T-helper 1 cell treated with Interleukin-12 subunit alpha and Interleukin-12 subunit beta and Interleukin-4 antibody, amounts not matched to agents 30 ng/mL and 1 ng/mL, for 36 hours (primary cell): ENCODE measurements at regions not wholly inside any gene's neighbourhood (a gene's known extent, or its start where the extent isn't known, plus 50 kb on each side); places are given as distances from the start of the nearest gene placed in this dataset.

Source experiments
- intact Hi-C: fragments of 100-400 bp; cut with micrococcal nuclease; formaldehyde crosslinking; loops from one replicate; pipeline ENCODE4 v1.15.1; 2024

DNA sequence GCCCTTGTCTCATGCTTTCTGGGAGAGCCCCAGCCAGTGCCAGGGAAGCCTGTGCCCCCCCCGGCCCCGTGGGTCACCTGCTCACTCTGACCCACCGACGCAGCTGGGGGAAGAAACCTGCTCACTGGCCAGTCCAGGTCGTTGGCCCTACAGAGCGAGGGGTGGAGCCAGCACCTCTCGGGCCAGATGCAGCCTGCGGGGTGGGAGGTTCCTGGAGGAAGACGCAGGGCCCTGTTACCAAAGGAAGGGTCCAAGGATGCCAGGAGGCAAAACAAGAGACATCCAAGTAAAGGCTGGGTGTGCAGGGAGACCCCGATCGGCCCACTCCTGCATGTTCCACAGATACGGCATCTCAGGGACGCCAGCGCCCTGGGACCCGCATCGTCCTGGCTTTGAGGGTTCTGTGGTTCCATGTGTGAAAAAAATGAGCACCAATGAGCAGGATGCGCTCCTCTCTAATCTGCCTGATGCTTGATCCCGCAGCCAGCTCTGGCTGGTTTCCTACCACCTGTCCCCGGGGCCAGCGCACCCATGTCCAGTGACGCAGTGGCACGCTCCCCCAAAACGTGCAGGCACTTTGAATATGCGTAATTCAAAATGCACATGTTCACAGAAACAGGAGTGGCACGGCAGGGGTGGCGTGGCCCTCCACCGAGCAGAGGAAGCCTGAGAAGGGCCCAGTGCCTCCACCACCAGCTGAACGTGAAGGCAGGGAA, 66.0 kb upstream of the GALNT9 start:
- intact Hi-C loops: no loop called here

DNA sequence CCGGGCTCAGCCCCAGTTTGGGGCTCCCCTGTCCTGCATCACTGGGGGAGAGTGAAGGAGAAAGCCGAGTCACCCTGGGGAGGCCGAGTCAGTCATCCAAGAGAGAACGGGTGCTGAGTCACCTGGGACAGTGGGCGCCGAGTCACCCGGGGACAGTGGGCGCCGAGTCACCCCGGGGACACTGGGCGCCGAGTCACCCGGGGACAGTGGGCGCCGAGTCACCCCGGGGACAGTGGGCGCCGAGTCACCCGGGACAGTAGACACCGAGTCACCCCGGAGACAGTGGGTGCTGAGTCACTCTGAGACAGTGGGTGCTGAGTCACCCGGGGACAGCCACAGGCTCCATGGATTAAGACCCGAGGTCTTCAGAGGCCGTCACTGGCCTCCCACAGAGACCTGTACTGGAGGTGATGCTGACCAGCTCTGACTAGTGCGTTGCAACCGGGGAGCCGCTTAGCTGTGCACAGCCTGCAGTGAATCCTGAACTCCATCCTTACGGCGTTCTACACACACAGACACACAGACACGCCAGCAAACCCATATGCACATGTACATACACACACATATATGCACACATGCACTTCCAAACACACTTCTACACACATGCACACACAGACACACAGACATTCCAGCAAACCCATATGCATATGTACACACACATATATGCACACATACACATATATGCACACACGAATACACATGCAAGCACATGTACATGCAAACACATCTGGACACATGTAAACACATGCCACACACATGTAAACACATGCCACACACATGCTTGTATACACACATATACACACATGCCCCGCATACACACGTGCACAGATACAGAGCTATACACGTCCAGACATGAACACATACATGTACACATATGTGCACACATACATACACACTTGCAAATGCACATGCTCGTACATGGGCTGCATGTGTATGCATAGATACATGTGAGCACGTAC, 64.9 kb upstream of the GALNT9 start:
- intact Hi-C loops: no loop called here

DNA sequence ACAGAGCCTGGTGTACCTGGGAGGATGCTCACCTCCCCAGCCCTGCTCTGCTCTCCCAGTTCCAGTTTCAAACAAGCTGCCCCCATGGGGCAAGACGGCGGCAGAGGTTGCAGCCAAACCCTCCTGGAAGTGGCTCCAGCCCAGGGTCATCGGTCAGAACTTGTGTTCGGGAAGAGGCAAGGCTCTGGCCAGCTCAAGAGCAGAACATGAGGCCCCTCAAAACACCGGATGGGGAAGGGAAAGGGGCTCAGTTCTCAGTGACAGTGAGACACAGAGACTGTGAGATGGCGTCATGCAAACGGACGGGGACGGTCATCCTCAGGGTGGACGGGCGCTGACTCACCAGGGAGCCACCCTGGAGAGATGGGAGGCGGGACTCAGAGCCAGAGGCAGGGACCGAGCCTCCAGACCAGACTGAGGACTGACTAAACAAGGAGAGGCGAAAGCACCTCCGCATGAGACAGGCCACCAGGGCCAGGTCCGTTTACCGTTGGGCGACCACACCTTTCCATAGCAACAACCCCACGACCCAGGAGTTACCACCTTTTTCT, 63.9 kb upstream of the GALNT9 start:
- intact Hi-C loops: no loop called here

DNA sequence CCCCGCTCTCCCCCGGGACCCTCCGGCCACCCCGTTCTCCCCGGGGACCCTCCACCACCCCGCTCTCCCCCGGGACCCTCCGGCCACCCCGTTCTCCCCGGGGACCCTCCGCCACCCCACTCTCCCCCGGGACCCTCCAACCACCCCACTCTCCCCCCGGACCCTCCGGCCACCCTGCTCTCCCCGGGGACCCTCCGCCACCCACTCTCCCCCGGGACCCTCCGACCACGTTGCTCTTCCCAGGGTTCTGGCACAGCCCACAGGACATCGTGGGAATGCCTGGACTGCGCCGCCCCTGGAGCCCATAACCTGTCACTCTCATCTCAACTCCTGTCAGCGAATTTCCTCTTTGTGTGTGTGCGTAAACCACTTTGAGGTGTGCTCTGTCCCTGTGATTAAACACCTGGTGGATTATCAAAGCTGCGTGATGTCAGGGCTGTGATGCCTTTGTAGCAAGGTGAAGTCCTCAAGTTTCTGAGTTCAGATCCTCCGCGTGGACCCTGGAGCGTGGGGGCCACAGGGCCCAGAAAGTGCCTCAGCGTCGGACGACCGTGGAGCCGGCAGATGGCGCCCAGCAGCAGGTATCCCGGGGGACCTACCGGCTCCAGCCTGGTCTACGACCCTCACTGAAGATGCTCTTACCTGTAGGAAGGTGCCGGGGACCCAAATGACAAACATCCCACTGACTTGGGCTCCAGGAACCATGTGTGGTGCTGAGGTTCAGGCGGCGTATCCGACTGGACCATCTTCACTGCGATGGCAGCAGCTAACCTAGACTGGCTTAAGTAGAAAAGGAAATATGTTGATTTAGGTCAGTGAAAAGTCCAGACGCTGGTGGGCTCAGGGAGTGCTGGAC, 63.2 kb upstream of the GALNT9 start:
- intact Hi-C loops: no loop called here

DNA sequence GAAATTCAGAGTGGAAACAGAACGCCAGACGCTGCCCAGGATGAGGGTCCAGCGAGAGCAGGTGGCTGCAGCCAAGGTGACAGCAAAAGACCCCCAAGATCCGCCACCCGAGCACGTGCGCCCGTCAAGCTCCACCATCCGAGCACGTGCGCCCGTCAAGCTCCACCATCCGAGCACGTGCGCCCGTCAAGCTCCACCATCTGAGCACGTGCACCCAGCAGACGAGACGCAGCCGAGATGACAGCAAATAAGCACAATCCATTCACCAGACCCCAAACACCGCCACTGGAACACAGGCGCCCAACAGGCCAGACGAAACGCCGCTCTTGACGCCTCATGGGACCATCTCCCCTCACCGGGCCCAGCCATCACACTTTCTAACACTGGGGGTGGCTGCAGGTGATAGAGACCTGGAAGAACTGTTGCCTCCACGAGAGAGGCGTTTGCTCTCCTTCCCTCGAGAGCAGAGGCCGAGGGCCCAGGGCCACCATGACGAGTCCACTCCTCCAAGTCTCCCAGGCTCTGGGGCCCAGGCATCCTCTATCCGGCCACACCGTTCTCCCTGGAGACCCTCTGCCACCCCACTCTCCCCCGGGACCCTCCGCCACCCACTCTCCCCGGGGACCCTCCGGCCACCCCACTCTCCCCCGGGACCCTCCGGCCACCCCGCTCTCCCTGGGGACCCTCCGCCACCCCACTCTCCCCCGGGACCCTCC, 62.1 kb upstream of the GALNT9 start:
- intact Hi-C loops: no loop called here

DNA sequence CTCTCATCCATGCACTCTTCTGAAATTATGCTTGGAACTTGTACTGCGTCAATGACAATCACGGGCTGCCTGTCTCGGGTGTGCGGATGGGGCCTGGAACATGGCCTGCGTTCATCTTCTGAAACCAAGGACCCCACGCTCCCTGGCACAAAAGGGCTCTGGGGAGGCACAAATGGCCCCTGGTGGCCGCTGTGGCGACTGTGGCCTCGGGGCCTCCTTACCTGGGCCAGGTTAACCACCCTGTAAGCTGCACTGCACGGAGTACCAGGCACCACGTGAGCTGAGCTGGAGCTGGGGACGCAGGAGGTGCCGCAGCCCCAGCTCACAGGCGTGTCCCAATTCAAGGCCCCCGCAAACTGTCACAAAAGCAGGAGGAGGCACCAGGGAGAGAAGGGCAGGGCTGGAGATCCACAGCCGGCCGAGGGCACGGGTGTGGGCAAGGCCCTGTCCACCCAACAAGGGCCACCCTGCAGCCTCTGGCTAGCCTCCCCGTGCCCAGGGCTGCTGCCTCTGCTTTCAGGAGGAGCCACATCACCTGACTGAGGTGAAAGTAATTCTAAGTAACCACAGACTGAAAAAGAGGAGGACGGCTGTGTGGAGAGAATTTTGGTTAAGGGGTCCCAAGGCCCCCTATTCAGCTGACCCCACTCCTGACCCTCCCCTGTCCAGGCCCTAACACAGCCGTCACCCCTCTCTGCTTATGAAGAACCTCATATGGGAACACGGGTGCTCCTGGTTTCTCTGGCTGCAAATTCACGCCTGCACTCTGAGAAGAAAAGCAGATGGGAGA, 61.1 kb upstream of the GALNT9 start:
- intact Hi-C loops: no loop called here

DNA sequence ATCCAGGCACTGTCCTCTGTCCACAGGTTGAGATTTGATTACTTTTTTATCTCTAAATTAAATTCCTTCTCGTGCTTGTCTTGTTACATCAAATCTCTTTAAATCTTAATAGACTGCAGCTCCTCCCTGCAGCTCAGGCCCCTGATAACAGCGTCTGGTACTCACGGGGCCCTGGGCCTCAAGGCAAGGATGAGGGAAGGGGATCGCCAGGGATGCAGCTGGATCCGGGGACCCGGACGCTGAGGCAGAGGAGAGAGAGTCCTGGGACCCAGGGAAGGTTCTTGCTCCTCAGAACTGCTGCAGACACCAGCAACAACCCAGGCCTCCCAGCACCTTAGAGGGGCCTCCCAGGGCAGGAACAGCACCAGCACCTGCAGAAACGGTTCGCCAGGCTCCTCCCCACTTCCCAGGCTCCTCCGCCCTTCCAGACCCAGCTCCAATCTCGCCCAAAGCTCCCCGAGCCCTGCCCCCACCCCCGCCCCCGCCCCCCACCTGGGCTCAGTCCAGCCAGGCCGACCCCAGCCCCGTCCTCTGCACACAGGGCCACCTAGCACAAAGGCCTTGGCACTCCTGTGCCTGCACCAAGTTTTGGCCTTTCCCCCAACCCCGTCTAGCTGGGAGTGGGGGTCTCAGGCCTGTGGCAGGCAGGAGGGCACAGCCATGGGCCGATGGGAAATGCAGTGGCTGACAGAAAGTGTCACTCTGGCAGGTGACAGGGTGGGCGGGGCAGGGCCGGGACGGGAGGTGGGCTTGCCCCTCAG, 60.3 kb upstream of the GALNT9 start:
- intact Hi-C loops: no loop called here

DNA sequence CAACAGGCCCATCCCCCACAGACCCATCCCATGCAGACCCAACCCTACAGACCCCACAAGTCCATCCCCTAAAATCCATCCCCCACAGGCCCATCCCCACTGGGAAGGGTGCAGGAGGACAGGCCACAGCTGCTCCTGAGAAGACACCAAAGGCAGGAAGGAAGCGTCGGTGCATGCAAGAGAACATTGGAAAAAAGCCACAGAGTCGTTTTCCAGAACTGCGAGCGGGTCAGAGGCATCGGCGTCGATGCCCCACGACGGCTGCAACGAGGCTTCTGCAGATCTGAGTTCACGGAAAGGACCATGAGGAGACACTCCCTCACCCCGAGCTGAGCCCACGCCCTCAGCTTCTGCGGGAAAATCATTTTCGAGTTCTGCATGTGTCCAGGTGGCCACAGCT, 59.6 kb upstream of the GALNT9 start:
- intact Hi-C loops: no loop called here

DNA sequence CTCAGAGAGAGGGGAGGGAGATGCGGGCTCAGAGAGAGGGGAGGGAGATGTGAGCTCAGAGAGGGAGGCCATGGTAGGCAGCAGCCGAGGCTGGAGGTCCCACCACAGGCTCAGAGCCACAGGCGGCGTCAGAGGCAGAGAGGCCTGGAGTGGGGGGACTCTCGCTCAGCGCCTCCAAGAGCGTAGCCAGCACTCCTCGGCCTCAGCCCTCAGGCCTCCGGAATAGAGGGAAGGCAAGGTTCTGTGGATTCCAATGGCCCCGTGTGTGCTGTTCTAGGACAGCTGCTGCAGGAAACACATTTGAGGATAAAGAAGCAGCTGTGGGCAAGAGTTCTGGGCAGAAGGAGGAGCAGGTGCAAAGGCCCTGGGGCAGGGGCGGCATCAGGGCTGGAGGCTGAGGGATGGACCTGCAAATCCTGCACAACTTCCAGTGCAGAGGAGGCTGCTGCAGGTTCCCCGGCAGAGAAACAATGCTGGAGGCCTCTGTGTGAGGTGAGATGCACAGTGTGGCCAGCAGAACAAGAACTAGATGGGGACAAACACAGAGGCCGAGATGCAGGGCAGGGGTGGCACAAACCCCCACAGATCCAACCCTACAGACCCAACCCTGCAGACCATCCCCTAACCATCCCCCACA, 59.1 kb upstream of the GALNT9 start:
- intact Hi-C loops: no loop called here

DNA sequence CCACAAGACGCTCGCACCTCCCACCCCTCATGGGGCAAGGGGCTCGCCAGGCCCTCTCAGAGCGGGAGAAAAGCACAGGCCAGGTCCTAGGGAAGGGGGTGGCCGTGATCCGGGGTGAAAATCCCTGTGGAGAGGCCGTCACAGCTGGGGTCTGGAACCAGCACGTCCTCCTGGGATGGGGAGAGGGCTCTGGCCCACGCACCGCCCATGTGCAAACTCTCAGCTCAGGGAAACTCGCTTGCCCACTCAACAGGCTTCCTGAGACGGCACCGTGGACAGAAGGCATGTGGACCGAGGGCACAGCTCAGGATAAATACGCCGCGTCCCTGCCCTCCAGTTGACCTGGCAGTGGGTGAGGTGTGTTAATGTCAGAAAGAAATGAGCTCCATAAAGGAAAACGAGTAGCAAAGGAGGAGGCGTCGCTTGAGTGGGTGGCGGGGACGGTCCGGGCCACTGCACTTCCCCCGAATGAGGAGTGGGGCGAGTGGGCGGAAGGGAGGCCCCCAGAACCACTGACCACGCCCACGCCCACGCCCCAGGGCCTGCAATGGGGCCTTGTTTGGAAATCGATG, 57.6 kb upstream of the GALNT9 start:
- intact Hi-C loops: no loop called here

DNA sequence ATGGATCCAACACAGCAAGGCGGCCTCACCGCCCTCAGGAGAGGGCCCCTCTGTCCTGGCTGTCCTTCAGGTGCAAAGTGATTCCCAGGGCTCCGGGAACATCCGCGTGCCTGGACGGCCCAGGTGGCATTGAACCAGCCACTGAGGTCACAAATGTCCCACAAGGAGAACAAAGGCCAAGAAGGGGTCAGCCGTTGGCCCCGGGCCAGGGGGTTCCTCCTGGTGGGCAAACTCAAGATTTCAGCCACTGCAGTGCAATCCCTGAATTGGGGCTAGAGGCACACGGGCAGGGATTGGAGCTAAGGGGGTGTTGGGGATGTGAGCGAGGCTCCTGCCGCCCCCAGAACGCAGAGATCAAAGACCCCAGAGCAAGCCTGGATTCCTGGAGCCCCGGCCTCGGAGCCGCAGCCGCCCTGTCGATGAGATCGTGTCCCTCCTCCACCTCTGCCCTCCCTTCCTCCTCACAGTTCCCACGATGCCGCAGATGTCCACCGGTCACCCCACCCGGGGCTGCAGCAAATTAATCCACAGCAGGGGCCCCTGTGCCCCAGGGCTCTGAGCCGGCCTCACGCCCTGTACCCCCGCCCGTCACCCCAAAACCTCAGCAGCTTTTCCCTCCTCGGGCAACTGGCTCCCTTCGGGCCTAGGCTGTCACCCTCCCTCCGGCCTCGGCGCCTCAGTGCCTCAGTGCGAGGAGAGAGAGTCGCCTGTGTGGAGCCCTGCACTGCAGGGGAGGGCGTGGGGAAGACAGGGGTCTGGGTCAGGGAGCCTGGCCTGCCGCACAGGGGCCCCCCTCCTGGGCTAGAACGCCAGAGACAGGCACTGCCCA, 56.7 kb upstream of the GALNT9 start:
- intact Hi-C loops: no loop called here

DNA sequence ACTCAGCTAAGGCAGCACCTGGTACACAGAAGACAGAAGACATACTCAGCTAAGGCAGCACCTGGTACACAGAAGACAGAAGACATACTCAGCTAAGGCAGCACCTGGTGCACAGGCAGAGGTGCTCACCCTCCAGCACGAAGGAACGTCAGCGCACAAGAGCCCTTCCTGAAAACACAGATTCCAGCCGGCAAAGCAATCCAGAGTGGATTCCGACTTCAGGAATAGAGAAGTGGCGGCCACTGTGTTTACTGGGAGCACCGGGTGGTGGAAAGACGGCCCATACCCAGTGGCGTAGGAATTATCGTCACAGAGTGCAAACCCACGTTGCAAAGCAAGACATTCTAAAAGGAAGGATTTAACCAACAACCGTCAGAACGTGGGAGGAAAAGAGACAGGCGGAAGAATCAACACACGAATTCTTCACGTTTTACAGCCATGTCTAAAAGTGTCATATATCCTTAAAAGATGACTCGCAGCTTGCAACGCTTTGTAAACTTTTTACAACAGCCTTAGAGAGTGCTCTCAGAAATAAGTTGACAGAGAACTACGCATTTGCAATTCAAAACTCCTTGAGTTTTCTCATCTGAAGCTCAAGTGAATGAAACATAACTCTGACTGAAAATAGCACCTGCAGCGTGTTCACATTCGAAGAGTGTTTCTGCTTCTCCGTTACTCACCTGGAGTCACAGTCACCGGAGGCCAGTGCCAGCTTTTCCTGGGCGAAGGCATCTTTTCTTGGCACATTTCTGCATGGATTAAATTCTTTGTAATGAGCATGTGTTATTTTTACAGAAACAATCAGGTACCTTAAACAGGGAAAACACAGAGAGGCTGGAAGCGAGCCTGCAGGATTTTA, 55.8 kb upstream of the GALNT9 start:
- intact Hi-C loops: no loop called here

DNA sequence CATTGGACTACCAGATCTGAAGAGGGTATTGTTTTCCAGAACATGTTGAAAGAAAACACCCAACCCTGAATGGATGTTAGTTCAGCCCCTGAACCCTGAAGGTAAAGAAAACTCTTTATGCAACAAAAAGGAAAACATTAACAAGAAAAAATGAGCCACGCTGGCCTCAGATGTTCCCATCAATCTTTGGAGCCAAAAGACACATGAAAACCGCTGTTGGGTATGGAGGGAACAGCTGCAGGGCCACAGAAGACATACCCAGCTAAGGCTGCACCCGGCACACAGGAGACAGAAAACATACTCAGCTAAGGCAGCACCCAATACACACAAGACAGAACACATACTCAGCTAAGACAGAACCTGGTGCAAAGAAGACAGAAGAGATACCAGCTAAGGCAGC, 51.3 kb upstream of the GALNT9 start:
- intact Hi-C loops: no loop called here

DNA sequence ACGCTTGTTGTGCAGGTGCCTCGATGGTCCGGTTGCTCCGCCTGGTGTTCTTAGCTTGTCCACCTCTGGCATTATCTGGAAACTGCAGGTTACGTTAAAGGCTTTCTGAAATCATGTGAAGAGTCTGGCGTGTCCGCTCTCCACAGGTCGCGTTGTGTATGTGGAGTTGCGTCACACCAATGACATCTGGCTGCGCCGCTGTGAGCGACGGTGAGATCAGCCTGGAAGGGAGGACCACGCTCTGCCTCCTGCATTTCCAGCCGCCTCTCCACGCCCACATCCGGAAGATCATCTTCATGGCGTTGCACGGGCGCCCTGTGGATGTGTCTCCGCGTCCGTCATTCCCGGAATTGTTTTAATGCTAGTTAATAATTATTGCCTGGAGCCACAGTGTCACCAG, 50.6 kb upstream of the GALNT9 start:
- intact Hi-C loops: no loop called here

DNA sequence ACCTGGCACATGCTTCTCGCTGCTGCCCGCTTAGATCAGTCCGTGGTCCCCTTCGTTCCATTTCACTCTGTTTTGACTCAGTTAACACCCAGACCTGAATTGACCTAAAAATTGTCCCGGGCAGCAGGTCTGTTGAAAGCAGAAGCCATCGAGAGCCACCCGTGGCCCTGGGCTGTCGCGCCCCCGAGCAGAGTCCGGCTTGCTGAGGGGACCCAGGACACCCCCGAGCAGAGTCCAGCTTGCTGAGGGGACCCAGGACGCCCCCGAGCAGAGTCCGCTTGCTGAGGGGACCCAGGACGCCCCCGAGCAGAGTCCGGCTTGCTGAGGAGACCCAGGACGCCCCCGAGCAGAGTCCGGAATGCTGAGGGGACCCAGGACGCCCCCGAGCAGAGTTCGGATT, 50.2 kb upstream of the GALNT9 start:
- intact Hi-C loops: no loop called here
